GM21390 (cell line): ENCODE measurements at regions not wholly inside any gene's neighbourhood (a gene's known extent, or its start where the extent isn't known, plus 50 kb on each side); places are given as distances from the start of the nearest gene placed in this dataset.
A peak's percentile ranks its signal among the peaks of the same experiment; 100 is the strongest.
"Not testable (repeated sequence)": the region's sequence is repeated elsewhere in the genome, so short reads cannot be mapped to it uniquely, and the experiment has no call there.

Experiments
- ATAC-seq: cut with Tn5 transposase; IDR thresholded peaks from one replicate; pipeline ENCODE4 v1.9.1; 2021; ENCODE audit not compliant: unreplicated experiment

DNA sequence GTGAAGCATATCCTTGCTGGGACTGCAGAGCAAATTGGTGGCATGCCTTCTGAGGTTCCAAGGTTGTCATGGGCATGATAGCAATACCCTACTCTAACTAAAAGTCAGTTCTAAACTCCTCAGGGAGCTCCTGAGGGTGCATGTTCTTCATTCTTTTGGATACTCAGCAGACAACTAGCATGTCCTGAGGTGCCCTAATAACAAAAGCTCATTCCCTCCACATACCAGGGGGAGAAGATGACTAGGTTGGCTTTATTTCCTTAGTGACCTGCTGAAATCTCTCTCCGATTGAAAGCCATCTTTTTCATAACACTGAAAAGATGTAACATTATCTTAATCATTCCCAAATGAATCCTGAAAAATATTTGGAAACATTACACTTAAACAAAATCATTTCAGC, 188.7 kb upstream of the IGF1 start:
- ATAC-seq, result no peak

DNA sequence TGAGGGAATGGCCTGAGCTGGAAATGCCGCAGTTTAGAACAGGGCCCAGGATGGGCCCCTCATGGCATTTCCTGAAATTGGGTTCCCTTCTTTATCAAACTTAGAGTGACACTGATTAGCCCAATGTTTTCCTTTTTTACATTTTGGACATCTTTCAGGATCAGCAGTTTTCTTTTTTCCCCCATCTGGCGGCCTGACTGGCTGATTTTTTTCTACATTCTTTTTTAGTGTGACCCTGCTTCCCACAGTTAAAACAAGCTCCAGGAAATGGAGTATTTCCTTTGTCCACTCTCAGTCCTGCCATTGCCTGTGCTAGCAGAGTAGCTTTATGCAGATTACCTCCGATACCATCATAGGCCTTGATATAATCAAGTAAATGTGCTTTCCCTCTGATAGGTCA, 185.8 kb upstream of the IGF1 start:
- not testable (repeated sequence) for ATAC-seq

DNA sequence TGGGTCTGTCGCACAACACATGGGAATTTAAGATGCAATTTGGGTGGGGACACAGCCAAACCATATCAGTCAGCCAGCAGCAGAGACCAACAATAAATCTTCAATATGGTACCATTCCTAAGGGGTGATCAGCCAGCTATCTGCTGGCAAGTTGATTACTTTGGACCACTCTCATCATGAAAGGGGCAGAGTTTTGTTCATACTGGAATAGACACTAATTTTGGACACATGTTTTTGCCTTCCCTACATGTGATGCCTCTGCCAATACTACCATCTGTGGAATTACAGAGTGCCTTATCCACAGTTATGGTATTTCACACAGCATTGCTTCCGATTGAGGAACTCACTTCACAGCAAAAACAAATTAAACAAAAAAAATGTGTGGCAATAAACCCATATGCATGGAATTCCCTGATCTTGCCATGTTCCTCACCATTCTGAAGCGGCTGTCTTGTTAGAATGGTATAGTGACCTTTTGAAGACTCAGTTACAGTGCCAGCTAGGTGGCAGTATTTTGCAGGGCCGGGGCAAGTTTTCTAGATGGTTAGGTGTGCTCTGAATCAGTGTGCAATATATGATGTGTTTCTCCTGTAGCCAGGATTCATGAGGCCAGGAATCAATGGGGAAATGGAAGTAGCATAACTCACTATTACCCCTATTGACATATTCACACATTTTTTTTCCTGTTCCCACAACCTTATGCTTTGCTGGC, 179.0 kb upstream of the IGF1 start:
- no peak for ATAC-seq

DNA sequence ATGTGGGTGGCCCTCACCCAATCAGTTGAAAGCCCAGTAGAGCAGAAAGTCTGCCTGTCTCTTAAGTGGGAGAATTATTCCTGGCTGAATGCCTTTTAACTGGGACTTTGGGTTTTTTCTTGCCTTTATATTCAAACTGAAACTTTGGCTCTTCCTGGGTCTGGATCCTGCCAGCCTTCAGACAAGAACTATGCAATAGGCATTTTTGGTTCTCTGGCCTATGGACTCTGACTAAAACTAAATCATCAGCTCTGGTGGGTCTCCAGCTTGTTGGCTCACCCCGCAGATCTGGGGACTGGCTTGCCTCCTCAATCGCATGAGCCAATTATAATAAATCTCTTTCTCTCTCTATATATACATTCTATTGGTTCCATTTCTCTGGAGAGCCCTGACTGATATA, 173.0 kb upstream of the IGF1 start:
- ATAC-seq, result no peak

DNA sequence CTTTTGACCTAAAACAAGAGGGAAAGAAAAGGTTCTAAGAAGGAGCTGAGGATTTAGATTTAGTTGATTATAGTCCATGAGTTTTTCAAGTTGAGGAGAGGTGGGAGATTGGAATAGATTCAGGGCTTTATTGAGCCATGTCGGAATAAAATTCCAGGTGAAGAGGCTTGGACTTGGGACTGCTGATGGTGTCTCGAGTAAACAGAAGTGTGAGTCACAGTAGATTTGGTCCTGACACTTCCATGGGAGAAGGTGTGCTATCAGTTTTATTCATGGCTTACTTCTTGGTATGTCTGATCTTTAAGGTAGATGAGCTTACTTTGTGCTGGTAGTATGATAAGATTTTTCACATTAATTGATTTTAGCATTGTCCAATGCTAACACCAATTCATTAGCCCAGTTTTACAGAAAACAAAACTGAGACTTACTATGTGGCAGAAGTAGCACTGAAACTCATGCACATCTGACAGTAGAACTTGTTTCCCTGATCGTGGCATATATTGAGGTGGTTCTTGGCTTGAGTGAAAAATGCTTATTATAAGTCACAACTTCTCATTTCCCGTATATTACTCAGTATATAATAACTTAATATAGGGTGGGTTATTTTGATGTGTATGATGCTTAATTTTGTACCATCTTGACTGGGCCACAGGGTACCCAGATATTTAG, 172.4 kb upstream of the IGF1 start:
- peak; percentile 90 for ATAC-seq

DNA sequence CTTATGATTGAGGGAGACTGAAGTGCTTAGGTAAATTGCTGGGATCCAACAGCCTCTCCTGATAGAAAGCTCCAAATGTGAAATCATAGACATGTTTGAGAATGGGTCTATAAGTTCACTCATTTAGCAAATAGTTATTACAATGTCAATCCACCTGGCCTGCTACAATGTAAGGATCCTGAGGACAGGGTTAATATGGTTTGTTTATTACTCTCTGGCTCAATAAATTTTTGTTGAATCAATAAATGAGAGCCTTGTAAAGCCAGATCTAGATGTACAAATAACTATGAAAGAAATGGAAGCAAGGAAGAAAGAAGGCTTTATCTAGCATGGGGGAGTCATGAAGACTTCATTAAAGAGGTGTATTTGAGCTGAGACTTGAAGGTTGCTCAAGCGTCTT, 165.6 kb upstream of the IGF1 start:
- ATAC-seq, result no peak

DNA sequence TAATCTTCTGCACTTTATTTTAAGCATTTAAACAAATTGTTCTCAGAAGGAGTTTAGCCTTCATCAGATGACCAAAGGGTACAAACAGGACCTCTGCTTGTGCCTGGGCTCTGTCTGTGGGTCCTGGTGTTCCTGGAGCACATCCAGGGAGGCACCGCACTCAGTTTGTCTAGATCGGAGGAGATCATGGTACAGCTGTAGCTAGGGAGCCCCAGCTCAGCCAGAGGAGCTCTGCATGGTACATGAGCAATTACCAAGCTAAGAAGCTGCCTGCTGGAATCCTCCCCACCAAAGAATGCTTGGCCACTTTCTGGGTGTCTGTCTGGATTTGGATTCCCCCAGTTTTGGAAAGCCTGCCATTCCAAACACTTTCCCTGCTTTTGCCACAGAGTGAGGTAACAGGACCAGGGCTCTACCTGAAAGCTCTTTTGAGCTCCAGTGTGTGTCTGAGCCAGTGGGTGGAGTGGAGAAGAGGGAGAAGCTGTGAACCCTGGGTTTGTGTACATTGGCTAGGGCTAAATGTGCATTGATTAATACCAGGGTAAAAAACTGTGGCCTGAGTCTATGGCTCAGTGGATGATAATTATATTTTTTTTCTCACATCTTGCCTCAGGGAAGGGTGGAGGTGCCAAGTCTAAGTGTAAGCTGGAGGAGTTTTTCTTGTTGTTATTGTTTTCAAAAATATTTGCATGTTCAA, 163.7 kb upstream of the IGF1 start:
- ATAC-seq, result no peak

DNA sequence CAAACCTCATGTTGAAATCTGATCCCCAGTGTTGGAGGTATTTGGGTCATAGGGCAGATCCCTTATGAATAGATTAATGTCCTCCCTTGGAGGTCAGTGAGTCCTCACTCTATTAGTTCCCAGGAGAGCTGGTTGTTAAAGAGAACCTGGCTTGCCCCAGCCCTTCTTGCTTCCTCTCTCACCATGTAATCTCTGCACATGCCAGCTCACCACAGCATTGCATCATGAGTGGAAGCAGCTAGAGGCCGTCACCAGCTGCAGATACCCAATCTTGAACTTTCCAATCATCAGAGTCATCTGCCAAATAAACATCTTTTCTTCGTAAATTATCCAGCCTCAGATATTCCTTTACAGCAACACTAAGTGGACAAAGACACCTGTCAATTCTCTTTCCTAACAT, 161.8 kb upstream of the IGF1 start:
- no peak for ATAC-seq

DNA sequence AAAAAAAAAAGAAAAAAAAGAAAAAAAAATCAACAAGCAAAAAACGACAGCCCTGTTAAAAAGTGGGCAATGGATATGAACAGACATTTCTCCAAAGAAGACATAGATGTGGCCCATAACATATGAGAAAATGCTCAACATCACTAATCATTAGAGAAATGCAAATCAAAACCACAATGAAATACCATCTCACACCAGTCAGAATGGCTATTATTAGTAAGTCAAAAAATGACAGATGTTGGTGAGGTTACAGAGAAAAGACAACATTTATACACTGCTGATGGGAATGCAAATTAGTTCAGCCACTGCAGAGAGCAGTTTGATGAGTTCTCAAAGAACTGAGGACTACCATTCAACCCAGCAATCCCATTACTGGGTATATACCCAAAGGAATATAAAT, 160.3 kb upstream of the IGF1 start:
- ATAC-seq, result peak; percentile 79

DNA sequence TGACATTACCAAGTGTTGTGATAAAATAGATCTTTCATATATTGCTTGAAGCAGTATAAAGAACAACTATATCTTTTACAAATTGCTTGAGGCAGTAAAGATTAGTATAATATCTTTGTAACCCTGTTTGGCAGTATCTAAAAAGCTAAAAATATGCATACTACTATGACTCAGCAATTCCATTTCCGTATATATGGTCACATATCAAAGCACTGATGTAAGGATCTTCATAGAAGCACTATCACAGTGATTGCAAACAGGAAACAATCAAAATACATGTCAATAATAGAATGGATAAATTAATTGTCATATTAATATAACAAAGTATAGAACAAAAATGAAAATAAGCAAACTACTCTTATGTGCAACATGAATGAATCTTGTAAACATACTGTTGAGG, 158.4 kb upstream of the IGF1 start:
- ATAC-seq, result no peak

DNA sequence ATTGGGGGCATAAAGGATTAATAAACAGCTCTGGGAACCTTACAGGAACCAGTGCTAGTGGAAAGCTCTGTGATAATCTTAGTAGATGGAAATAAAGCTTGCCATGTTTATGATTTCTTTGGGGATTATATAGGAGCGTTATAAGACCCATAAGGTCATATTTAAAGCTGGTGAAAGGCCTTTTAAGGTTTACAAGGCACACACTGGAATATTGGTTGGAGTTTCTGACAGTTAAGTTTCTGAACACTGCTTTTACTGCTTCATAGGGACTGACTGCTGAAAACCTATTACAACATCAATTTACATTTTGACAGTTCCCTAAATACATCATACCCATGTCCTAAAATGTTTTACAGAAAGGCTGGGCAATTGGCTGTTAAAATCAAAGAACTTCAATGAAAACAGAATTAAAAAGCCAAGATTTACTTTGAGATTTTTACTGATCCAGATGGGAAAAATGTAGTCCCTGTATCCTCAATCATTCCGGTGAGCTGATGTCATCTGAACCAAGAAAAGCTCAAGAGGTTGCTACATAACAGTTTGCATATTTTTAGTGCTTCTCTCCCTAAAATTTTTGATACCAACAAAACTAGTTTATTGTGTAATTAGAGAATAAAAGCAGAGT, 153.7 kb upstream of the IGF1 start:
- ATAC-seq, result no peak

DNA sequence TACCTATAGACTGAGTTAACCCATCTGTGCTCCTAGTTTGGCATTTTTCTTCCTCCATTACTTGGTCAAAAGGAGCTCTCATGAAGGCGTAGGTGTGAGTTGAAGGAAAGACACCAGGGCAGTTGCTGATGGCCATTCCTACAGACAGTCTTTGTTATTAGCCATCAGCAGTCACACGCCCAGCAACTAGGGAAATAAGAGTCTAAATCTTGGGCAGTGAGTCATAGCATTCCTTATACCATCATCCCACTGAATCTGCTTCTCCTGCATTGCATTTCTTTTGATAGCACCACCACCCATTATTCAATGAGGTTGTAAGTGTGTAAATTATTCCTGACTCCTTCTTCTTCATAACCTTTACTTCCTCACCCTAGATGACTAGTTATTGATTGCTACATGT, 150.9 kb upstream of the IGF1 start:
- ATAC-seq, result no peak

DNA sequence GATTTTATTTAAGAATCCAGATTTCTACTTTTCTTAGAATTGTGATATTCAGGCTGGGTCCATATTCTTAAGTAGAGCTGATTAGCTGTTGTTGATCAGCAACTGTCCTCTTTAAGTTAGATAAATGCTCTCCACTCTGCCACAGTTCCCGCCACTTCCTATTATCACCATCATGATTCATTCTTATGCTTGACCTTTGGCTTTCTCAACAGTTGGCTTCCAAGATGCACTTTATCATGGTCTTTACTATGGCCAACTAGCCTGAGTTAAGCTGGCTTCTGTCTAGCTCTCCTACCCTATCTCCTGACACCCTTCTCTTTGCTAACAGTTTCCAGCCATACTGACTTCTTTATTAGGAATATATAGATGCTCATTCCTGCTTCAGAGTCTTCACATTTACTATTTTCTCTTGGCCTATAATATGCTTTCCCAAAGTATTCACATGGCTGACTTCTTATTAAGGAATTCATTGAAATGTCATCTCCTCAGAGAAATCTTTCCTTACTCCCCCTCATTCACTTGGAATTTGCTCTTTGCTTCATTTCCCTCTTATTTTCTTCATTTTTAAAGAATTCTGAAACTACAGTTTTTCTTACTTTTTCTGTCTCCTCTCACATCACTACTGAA, 149.0 kb upstream of the IGF1 start:
- ATAC-seq, result no peak

DNA sequence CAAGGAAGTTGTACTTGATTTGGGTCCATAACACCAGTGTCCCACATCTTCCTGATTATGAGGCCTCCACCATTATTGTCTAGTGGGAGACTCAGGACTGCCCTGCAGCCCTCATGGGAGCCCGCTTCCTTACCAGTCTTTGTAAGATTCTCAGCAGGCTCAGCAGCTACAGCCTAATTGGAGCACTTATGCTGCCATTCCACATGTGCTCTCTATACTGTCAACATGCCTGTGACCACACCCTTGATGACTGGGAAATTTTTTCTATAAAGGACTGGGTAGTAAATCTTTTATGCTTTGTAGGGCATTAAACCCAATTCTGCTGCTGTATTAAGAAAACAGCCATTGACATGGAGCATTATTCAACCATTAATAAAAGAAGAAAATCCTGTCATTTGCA, 145.5 kb upstream of the IGF1 start:
- ATAC-seq, result no peak

DNA sequence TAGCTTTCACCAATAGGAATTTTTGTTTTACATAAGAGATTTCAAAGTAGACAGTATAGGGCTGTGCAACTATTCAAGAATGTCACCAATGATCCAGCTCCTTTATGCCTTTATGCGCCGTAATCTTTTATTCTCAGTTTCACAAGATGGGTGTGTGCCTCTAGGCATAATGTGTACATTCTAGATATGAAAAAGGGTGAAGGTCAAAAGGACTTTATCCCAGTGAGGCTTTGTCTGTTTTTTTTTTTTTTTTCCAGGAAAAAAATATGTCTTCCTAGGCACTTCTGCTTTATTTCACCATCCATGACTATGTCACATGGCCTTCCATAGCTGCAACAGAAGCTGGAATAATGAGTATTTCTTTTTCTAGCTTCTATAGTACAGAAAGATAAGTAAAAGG, 142.3 kb upstream of the IGF1 start:
- ATAC-seq, result no peak

DNA sequence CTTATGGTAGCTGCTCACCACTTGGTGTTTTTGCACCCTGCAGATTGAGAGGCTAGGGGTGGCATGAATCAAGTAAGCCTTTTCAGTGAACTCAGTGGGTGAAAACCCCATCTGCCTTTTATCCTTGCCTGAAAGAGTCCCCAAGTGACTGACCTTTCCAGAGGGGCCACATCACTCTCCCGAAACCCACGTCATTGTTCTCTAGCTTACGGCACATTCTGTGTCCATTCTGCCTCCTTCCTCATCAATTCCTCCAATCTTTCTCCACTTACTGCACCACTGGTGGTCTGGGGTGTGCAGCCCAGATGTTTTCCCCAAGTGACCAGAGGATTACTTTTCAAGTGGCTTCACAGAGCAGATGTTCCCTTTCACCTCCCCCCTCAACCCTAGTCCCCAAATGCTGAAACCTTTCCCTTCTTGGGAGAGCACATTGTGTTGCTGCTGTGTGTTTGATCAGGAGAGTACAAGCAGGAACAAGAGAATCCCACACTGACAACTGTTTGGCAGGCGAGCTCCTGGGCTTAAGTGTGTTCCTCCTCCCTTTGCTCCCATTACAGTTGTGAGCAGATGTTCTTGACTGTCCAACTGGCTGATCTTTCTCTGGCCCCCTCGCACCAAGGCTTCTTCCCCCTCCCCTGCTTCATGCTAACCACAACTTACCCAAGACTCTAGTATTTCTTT, 138.0 kb upstream of the IGF1 start:
- no peak for ATAC-seq

DNA sequence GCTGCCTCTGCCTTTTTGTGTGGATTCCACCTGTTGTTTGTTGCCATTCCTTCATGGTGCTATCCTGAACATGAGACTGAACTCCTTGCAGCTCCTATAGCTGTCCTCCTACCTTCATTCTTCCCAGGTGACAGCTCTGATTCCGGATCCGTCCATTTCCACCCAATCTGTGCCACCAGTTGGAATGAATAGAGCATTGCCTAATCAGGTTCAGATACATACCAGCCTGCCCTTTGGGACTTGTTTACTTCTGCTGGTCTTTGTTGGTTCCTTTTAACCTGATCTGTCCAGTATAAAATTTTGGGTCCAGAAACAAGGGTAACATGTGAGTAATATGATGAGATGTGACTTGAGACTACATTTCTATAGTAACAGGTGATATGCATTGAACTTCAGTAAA, 136.3 kb upstream of the IGF1 start:
- no peak for ATAC-seq

DNA sequence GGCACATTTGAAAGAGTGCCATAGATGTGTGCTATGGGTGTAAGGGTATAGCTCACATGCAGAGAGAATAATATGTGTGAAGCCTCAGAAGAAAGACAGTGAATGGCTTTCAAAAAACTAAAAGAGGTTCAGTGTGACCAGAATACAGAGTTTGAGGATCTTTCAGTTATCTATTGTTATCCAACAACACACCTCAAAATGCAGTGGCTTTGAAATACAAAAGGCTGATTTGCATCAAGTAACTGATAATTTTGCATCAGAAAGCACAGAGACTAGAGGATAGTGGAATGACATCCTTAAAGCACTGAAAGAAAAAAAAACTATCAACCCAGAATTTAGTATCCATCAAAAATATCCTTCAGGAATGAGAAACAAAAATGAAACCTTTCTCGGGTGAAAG, 131.6 kb upstream of the IGF1 start:
- no peak for ATAC-seq

DNA sequence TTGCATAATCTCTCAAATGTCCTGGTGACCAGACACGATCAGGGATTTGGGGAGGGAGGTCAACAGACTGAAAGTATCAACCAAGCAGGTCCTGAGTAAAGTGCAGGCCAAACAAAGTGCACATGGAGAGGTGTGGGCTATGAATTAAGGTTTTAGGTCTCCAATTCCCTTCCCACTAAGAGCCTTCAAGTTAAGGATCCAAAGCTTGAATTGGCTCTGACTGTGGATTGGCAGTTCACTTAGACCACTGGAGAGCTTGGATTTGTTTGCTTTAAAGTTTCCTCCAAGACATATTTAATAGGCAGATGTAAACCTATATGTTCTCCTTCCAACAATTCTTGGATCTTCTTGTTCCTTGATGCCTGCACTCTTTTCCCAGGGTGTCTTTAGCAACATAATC, 129.6 kb upstream of the IGF1 start:
- ATAC-seq, result no peak

DNA sequence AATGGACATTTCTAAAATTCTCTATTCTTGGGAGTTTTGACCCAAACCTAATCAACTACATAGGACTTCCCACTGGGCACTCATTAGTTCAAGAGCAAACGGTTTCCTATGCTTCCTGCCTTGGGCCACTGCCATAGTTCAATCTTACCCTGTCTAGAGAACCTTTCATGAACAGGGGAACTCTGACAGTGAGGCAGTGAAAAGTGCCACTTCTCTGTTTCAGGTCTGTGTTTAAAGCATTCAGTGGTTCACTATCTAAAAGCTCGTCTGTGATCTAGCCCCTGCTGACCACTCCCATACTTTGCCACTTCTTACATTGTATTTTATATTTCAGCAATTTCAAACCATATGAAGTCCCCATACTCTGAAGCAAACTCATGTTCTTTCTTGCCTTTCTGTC, 122.7 kb upstream of the IGF1 start:
- no peak for ATAC-seq

DNA sequence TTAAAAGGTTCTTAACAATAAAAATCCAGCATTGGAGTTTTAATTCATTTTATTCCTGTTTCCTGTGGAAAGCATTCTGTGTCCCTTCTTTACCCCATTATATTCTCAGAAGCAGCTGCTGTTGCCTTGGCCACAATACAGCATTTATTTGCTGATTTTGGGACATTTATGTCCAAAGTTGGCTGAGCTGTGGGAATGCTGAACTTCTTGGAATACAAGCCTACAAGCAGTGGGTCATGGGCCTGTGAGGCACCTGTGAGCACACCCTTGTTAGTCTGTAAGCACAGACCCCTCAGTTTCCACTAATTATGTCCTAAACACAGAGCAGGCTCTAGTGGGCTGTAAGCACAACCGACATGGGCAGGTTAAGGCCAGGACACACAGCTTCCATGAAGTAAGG, 122.2 kb upstream of the IGF1 start:
- no peak for ATAC-seq
